GM12875 (cell line): ENCODE measurements at regions not wholly inside any gene's neighbourhood (a gene's known extent, or its start where the extent isn't known, plus 50 kb on each side); places are given as distances from the start of the nearest gene placed in this dataset.
"Not testable (repeated sequence)": the region's sequence is repeated elsewhere in the genome, so short reads cannot be mapped to it uniquely, and the experiment has no call there.

Source experiments
- H3K4me3 ChIP-seq: one replicate; pipeline ENCODE4 v1.5.1; 2011; ENCODE audit warnings: low read depth, low read length, control low read depth
- CTCF ChIP-seq: IDR thresholded peaks from 2 replicates; pipeline ENCODE4 v1.5.1; 2011; ENCODE audit warnings: low read depth, mild to moderate bottlenecking, control low read depth, inconsistent platforms, low read length, moderate library complexity, borderline replicate concordance; ENCODE audit not compliant: insufficient read depth

GRCh38 chr2:210776756-210777155 is 220.4 kb downstream of the CPS1 start:
- no peak overlapping the region for H3K4me3 ChIP-seq
- TF ChIP-seq CTCF: no peak

- TF ChIP-seq CTCF: no peak
- no peak overlapping the region for H3K4me3 ChIP-seq
Measured at GRCh38 chr2:210782222-210782621, 225.8 kb downstream of the CPS1 start.

- not testable (repeated sequence) for H3K4me3 ChIP-seq
Measured at GRCh38 chr2:210787831-210788230, 231.4 kb downstream of the CPS1 start.

GRCh38 chr2:210792000-210792399 is 235.6 kb downstream of the CPS1 start:
- TF ChIP-seq CTCF: no peak
- no peak overlapping the region for H3K4me3 ChIP-seq

- no peak overlapping the region for H3K4me3 ChIP-seq
- TF ChIP-seq CTCF: no peak
Measured at GRCh38 chr2:210795506-210795905, 239.1 kb downstream of the CPS1 start.

GRCh38 chr2:210798180-210798579 is 241.8 kb downstream of the CPS1 start:
- no peak overlapping the region for H3K4me3 ChIP-seq
- no peak for TF ChIP-seq CTCF

- no peak overlapping the region for H3K4me3 ChIP-seq
- TF ChIP-seq CTCF: no peak
Measured at GRCh38 chr2:210814251-210815025, 258.0 kb downstream of the CPS1 start.
